SHP77 treated with DMSO at 0.1 percent for 48 hours (cell line): ENCODE measurements at regions not wholly inside any gene's neighbourhood (a gene's known extent, or its start where the extent isn't known, plus 50 kb on each side); places are given as distances from the start of the nearest gene placed in this dataset.
"Not testable (repeated sequence)": the region's sequence is repeated elsewhere in the genome, so short reads cannot be mapped to it uniquely, and the experiment has no call there.

ENCODE experiments used
- DNase-seq: peaks from one replicate; lab custom pipeline; 2025; lab: John Stamatoyannopoulos, UW

DNA sequence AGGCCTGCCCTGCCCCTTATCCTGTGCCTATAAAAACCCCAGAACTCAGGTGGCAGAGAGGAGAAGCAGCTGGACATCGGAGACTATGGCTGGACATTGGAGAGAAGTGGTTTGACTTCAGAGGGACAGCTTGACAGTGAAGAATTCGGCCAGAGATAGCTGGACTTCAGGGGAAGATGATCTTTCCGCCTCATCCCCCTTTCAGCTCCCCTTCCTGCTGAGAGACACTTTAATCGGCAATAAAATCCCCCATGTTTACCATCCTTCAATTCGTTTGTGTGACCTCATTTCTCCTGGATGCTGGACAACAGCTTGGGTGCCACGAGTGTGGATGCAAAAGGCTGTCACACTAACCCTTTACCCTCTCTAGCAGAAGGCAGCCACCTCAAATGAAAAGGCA is 134.1 kb upstream of the TUT7 start:
- DNase-seq = no peak

DNA sequence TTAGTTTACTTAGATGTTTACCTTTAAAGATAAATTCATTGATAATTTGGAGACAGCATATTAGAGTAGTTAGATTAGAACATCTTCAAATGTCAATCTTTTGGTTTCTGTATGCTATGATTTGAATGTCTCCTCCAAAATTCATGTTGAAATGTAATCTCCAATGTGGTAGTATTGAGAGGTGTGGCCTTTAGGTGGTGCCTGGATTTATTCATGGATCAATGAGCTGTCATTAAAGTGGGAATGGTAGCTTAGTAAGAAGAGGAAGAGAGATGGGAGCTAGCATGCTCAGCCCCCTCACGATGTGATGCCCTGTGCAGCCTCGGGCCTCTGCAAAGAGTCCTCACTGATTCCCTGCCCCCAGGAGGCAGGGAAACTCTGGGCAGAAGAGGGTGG is 133.6 kb upstream of the TUT7 start:
- no peak for DNase-seq

GRCh38 chr9:86486891-86487837 is 133.0 kb upstream of the TUT7 start:
- DNase-seq = no peak

DNA sequence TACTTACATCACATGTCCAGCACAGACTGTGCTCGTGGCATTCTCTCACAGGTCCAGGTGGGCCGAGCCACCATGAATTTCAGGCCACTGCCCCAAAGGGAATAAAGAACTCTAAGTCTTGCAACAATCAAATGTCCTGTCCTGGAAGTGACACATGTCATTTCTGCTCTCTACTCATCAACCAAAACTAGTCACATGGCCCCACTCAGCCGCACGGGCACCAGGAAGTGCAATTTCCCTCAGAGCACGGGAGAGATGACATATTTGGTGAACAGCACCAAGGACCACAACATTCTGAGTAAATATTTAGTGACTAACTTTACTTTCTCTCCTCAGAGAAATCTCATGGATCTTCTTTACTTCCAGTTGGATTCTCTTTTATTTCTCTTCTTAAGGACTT is 131.1 kb upstream of the TUT7 start:
- DNase-seq = no peak

DNA sequence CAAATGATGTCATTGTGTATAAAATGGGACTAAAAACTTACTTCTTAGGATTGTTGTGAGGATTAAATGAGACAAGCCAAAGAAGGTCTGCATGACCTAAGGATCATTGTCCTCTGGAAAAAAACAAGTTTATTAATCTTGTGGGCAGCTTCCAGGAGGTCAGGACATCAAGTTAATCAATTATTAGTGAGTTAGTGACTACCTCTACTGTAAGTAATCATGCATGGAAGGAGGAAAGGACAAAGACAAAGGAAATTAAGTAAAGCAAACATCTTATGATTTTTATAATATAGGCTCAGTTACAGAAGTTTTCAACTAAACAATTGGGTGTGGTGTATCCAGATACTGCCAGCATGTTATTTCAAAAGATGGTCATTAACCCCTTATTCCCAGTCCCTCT is 129.3 kb upstream of the TUT7 start:
- no peak for DNase-seq

DNA sequence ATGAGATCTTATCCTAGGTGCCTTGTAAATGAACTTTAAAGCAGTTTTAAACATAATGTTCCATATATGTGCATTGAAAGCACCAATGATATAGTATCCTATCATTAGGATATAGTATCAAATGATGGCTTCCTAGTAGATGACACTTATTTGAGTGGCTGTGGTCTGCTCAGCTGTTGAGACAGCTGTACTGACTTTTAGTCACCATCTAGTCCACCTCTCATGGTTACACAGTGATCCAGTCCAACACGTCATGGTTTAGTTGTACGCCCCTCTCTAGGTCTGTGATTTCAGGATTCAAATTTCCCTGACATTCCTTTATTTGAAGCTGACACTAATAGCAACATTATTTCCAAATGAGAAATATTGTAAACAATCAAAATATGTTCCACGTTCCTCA is 127.3 kb upstream of the TUT7 start:
- DNase-seq = no peak

GRCh38 chr9:86475255-86475654 is 121.0 kb upstream of the TUT7 start:
- DNase-seq = not testable (repeated sequence)

DNA sequence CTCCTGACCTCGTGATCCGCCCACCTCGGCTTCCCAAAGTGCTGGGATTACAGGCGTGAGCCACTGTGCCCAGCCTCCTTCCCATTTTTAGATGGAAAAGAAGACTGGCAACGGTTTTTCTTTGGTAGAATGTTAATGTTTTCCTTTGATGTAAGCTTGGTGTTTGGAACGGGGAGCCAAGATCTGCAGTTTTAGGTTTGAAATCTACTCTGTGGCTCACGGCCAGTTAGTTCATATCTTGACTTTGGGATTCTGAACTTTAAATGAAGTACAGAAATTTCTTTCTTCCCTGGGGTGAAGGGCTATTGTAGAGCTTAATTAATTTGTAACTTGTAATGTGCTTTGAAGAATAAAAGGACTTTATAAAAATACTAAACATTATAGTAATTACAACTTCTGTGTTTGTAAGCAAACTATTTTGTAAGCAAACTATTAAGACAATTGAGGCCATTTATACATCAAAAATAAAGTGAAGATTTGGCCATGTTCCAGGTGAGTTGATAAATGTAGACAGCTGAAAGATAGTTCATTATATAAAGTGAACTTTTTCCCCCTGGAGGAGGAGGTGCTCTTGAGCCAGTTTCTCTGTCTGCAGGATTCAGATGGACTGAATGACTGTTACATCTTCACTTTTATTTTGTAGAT is 117.1 kb upstream of the TUT7 start:
- DNase-seq = no peak

- DNase-seq = no peak
Observed at GRCh38 chr9:86470326-86470725, 116.1 kb upstream of the TUT7 start.

DNA sequence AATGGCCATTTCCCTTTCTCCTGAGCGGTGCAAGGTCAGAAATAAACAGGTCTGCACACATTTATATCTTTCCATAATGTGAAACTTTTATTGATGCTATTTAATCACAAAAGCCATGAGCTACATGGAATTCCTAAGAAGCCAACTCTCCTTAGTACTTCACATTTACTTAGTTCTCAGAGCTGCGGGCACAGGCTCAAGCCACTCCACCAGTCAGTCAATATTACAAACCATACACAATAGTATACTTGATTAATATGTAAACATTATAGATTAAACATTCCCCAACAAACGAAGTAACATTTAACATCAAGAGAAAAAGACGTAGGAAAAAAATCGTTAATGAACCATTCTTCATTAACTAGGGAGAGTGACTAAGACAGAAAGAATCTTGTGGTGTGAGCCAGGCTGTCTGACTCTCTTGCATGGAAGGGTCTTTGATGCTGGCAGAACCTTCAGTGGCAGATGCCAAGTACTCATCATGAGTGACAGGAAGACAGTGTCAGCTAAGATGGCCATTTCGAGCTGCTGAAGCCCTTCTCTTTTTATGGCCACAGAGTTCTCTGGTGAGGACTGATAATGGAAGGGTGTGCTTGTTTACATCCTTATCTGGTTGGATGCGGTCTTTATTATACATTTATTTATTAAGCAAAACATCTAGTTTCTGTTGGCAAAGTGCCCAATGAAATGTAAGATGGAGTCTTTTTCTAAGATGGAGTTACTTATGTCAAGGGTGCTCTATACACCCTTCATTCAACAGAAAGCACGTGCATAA is 115.5 kb upstream of the TUT7 start:
- no peak for DNase-seq

DNA sequence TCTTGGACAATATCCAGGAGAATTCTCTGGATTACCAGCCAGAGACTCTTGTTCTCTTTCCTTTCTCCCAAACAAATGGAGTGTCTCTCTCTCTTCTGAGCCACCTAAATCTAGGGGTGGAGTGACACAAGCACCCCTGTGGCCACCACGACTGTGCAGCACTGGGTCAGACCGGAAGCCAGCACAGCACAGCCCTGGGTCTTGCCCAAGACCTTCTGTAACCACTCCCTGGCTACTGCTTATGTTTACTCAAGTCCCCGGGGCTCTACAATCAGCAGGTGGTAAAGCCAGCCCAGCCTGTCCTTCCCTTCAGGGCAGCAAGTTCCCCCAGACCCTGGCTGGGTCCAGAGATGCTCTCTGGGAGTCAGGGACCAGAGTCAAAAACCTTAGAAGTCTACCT is 110.0 kb upstream of the TUT7 start:
- no peak for DNase-seq

DNA sequence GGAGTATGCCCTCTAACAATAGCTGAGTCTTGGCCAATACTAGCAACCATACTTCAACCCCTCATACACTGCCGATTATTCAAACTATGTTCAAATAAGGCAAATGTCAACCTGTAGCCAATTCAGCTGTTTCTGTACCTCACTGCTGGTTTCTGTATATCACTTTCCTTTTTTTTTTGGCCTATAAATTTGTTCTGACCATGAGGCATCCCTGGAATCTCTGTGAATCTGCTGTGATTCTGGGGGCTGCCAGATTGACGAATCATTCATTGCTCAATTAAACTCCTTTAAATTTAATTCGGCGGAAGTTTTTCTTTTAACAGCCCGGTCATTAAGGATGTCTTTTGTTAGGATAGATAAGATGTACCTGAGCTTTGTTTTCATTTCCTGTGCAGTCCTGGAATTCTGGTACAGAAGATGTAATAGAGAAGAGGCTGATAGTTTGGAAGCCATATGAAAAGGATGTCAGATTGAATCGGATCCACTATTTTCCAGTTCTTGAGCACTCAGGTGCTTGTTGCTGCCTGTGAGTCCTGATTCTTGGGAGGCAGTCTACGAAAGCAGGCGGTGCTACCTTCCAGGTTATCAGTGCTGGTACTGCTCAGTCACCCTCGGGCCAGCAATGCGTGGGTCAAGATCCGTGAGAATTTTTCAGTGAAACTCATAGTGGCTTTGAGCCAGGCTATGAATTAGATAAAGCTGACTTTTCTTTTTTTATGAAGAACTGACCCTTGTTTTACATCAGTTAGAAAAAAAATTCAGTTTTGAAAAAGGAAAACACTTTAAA is 106.2 kb upstream of the TUT7 start:
- no peak for DNase-seq

DNA sequence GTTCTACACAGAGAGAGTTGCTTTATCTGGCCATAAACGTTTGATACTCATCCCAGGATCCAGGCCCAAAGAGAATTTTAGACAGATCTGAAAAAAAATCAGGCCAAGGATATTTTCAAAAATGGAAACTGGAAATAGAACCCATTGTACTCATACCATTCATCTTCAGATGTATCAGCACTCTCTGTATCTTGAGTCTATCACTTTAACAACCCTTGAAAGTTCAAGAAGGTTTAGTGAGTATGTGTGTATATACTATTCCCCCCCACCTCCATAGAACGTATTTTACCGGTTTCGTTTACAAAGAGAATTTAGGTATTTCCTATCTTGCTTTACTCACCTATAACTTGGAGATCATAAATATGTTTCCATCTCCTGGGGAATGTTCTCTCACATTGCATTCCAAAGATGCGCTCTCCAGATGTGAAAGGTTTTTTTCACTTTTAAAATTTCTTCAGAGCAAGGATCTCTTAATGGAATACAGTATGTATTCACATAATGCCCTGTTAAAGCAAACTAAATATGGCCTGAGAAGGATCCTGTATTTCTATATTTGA is 105.5 kb upstream of the TUT7 start:
- no peak for DNase-seq

GRCh38 chr9:86459191-86459590 is 105.0 kb upstream of the TUT7 start:
- no peak for DNase-seq

GRCh38 chr9:86458191-86458855 is 104.1 kb upstream of the TUT7 start:
- no peak for DNase-seq

GRCh38 chr9:86456416-86456815 is 102.2 kb upstream of the TUT7 start:
- no peak for DNase-seq

DNA sequence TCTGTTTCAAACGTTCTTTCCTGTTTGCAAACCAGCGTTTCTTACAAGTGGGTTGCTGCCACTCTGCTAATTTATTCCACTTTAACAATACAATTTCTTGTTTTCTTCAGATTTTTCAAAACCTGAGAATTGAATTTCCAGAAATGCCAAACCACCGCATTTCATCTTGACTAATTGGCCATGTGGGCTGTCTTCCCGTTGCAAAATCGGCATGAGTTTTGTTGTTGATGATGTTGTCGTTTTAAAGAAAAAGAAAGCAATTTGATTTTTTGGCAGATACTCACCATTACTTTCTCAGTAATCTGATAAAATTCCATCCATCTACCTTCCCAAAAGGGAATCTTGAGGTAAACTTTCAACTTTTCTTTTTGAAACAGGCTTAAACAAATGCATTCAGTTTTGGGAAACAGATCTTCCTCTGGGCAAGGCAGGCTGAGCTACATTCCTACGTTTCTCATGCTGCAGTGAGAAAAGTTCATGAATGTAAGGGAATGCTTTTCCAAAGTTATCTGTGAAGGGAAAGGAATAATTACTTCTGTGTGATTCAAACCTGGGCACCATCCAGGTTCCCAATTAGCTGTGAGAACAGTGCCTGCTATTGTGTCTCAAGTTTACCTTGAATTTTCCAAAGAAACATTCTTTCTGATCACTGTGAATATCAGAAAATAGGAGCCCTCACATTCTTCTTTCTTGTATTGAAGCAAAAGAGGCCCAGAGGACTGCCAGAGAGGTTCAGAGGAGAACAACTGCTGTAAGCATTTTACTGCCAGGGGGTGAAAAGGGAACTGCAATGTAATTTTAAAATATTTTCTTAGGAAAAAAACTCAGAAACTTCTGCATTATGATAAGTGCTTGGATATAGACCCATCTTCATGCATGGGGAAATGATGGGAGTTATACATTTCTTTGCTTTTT is 100.7 kb upstream of the TUT7 start:
- DNase-seq = no peak

GRCh38 chr9:86452201-86452828 is 98.1 kb upstream of the TUT7 start:
- no peak for DNase-seq

DNA sequence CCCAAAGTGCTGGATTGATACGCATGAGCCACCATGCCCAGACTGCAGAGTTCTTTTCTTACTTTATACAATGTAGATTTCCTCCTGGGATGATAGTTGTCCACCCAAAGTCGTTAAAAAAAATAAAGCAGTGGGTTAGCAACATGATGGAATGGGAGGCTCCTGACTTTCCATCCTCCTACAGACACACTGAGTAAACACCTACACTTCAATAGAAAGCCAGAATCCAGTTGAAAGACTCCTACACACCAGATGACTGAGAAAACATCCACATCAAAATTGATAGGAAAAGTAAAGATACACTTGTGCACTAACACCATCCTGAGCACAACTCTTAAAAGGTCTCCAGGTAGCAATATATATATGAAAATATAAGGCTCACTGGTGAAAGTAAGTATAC is 95.0 kb upstream of the TUT7 start:
- DNase-seq = no peak

- no peak for DNase-seq
Observed at GRCh38 chr9:86445671-86446070, 91.5 kb upstream of the TUT7 start.
